GM23338 (cell line): ENCODE measurements at regions not wholly inside any gene's neighbourhood (a gene's known extent, or its start where the extent isn't known, plus 50 kb on each side); places are given as distances from the start of the nearest gene placed in this dataset.

Experiments used
- ATAC-seq: fragments of 200-7000 bp; cut with Tn5 transposase; 3 replicates; pipeline ENCODE4 v1.9.1; 2020
- DNase-seq: peaks from one replicate; pipeline ENCODE4 v3.0.0-alpha.2; 2015; ENCODE audit warnings: low spot score
- H2AFZ ChIP-seq: fragments of 200-600 bp; sonication (generic); 2 replicates; pipeline ENCODE4 v1.8.0; 2016; ENCODE audit warnings: antibody characterized with exemption, mild to moderate bottlenecking, moderate library complexity
- H3F3A ChIP-seq: fragments of 200-600 bp; sonication (generic); replicated peaks from 2 replicates; pipeline ENCODE4 v1.8.0; 2017; ENCODE audit warnings: antibody characterized with exemption, mixed run types, low read depth
- H3K27ac ChIP-seq: fragments of 200-600 bp; sonication (generic); 2 replicates; pipeline ENCODE4 v1.6.1; 2016; ENCODE audit warnings: low read depth
- H3K27me3 ChIP-seq: fragments of 200-600 bp; sonication (generic); 2 replicates; pipeline ENCODE4 v1.8.0; 2016; ENCODE audit warnings: mild to moderate bottlenecking, mixed run types, moderate library complexity; ENCODE audit not compliant: insufficient read depth
- H3K36me3 ChIP-seq: fragments of 200-600 bp; sonication (generic); 2 replicates; pipeline ENCODE4 v1.8.0; 2016; ENCODE audit warnings: mild to moderate bottlenecking; ENCODE audit not compliant: insufficient read depth
- H3K4me1 ChIP-seq: fragments of 200-600 bp; sonication (generic); 2 replicates; pipeline ENCODE4 v1.8.0; 2016; ENCODE audit warnings: mild to moderate bottlenecking, moderate library complexity; ENCODE audit not compliant: insufficient read depth
- H3K4me2 ChIP-seq: fragments of 200-600 bp; sonication (generic); 2 replicates; pipeline ENCODE4 v1.7.1; 2017; ENCODE audit warnings: mixed run types
- H3K4me3 ChIP-seq: fragments of 200-600 bp; sonication (generic); 2 replicates; pipeline ENCODE4 v1.6.1; 2016; ENCODE audit warnings: mixed run types
- H3K79me2 ChIP-seq: fragments of 200-600 bp; sonication (generic); replicated peaks from 2 replicates; pipeline ENCODE4 v1.8.0; 2017; ENCODE audit warnings: mild to moderate bottlenecking; ENCODE audit not compliant: insufficient read depth
- H3K9me2 ChIP-seq: fragments of 200-600 bp; sonication (generic); 2 replicates; pipeline ENCODE4 v1.8.0; 2017; ENCODE audit not compliant: insufficient read depth
- H4K20me1 ChIP-seq: fragments of 200-600 bp; sonication (generic); replicated peaks from 2 replicates; pipeline ENCODE4 v1.8.0; 2017; ENCODE audit warnings: mild to moderate bottlenecking; ENCODE audit not compliant: insufficient read depth
- H3K27ac Mint-ChIP-seq: 2 replicates; pipeline ENCODE4 v1.8.0; 2020; ENCODE audit warnings: inconsistent platforms, mild to moderate bottlenecking, moderate library complexity, mixed read lengths
- H3K27me3 Mint-ChIP-seq: 3 replicates; pipeline ENCODE4 v1.8.0; 2022; ENCODE audit warnings: low read depth, mild to moderate bottlenecking, moderate library complexity, mixed read lengths, inconsistent platforms; ENCODE audit not compliant: insufficient read depth, poor library complexity
- H3K36me3 Mint-ChIP-seq: 3 replicates; pipeline ENCODE4 v1.8.0; 2021; ENCODE audit warnings: low read depth, mild to moderate bottlenecking, inconsistent platforms, moderate library complexity, mixed read lengths
- H3K4me1 Mint-ChIP-seq: 3 replicates; pipeline ENCODE4 v1.8.0; 2020; ENCODE audit warnings: mild to moderate bottlenecking, inconsistent platforms, mixed read lengths
- H3K4me3 Mint-ChIP-seq: 3 replicates; pipeline ENCODE4 v1.8.0; 2021; ENCODE audit warnings: moderate library complexity, mild to moderate bottlenecking, inconsistent platforms, mixed read lengths
- H3K9me3 Mint-ChIP-seq: 3 replicates; pipeline ENCODE4 v1.8.0; 2020; ENCODE audit warnings: moderate library complexity, mild to moderate bottlenecking, inconsistent platforms, mixed read lengths
- CREB1 ChIP-seq: fragments of 250-450 bp; sonication (Bioruptor Pico); IDR thresholded peaks from 2 replicates; pipeline ENCODE4 v1.5.0; 2020; ENCODE audit warnings: low read depth, mild to moderate bottlenecking, moderate library complexity
- CTCF ChIP-seq, 2 experiments: fragments of 200-600 bp in 1 of 2; sonication (generic) in 1 of 2; conservative IDR thresholded peaks; 2 replicates each; pipeline versions ENCODE4 v1.5.1 to v1.6.1; 2016 to 2017; ENCODE audit warnings: antibody characterized with exemption in 2 of 2, low read depth in 2 of 2, mild to moderate bottlenecking in 2 of 2, moderate library complexity in 1 of 2
- ETS1 ChIP-seq: IDR thresholded peaks from 2 replicates; pipeline ENCODE4 v1.6.1; 2016; ENCODE audit warnings: antibody characterized with exemption
- EZH2 ChIP-seq: fragments of 200-600 bp; sonication (generic); IDR thresholded peaks from one replicate; pipeline ENCODE4 v1.8.0; 2017; ENCODE audit warnings: antibody characterized with exemption, mild to moderate bottlenecking, low read depth; ENCODE audit not compliant: unreplicated experiment
- EZH2phosphoT487 ChIP-seq: fragments of 200-600 bp; sonication (generic); IDR thresholded peaks from one replicate; pipeline ENCODE4 v1.8.1; 2018; ENCODE audit warnings: antibody characterized with exemption; ENCODE audit not compliant: unreplicated experiment
- JUNB ChIP-seq: IDR thresholded peaks from one replicate; pipeline ENCODE4 v1.6.1; 2016; ENCODE audit warnings: antibody characterized with exemption; ENCODE audit not compliant: unreplicated experiment
- NANOG ChIP-seq: IDR thresholded peaks from 2 replicates; pipeline ENCODE4 v1.6.1; 2016; ENCODE audit warnings: antibody characterized with exemption, borderline replicate concordance
- POLR2AphosphoS5 ChIP-seq: IDR thresholded peaks from 2 replicates; pipeline ENCODE4 v1.6.1; 2016; ENCODE audit warnings: antibody characterized with exemption, low read depth
- STAT1 ChIP-seq: IDR thresholded peaks from one replicate; pipeline ENCODE4 v1.6.1; 2016; ENCODE audit warnings: antibody characterized with exemption; ENCODE audit not compliant: unreplicated experiment
- ZNF114 ChIP-seq: fragments of 250-450 bp; sonication (Bioruptor Pico); IDR thresholded peaks from 2 replicates; pipeline ENCODE4 v1.5.0; 2020; ENCODE audit warnings: mild to moderate bottlenecking, moderate library complexity
- ZNF331 ChIP-seq: fragments of 250-450 bp; sonication (Bioruptor Pico); IDR thresholded peaks from 2 replicates; pipeline ENCODE4 v1.5.0; 2020; ENCODE audit warnings: low read depth, mild to moderate bottlenecking, moderate library complexity
- ZNF462 ChIP-seq: fragments of 250-450 bp; sonication (Bioruptor Pico); IDR thresholded peaks from 2 replicates; pipeline ENCODE4 v1.5.0; 2020; ENCODE audit warnings: mild to moderate bottlenecking, moderate library complexity

- no peak for TF ChIP-seq CREB1 (CRISPR knock-in tag)
- no peak for TF ChIP-seq POLR2AphosphoS5
- no peak for TF ChIP-seq NANOG
- TF ChIP-seq ETS1 = no peak
- no peak for TF ChIP-seq ZNF462
- no peak for TF ChIP-seq ZNF331 (CRISPR knock-in tag)
- TF ChIP-seq STAT1 = no peak
Observed at GRCh38 chr18:22742409-22742808, 190.7 kb upstream of the RBBP8 start (continued).

- H3K4me3 ChIP-seq = no peak overlapping the region
- no peak overlapping the region for H2AFZ ChIP-seq
- no peaks in the 10 kb centered on the region for H3K4me1 Mint-ChIP-seq
- H3K79me2 ChIP-seq = no peaks in the 10 kb centered on the region
- no peaks in the 10 kb centered on the region for H3K36me3 Mint-ChIP-seq
- no peaks in the 10 kb centered on the region for H4K20me1 ChIP-seq
- peaks cover 5% of the 10 kb centered on the region for H3K27me3 Mint-ChIP-seq
- no peak overlapping the region for H3K27ac Mint-ChIP-seq
- no peak overlapping the region for H3K27ac ChIP-seq
- no peak overlapping the region for H3K4me2 ChIP-seq
- H3K9me2 ChIP-seq = 0 out of 2 replicates have a peak, but pooled peaks cover 3% of the 10 kb centered on the region
- no peaks in the 10 kb centered on the region for H3K27me3 ChIP-seq
- H3K9me3 Mint-ChIP-seq = peaks cover 7% of the 10 kb centered on the region
- peaks cover 3% of the 10 kb centered on the region; the same call in 1 of the 2 replicates for H3K4me1 ChIP-seq
- no peaks in the 10 kb centered on the region for H3K36me3 ChIP-seq
- no peak overlapping the region for H3K4me3 Mint-ChIP-seq
- ATAC-seq (no peak), DNase-seq (no peak)
- H3F3A ChIP-seq = no peaks in the 10 kb centered on the region
- TF ChIP-seq CTCF (conservative IDR thresholded peaks at IDR 0.05; ENCODE audit: low read depth in 2 of 2) = no peak
- TF ChIP-seq ZNF331 (CRISPR knock-in tag) = no peak
- TF ChIP-seq ZNF114 (CRISPR knock-in tag) = no peak
- no peak for TF ChIP-seq CREB1 (CRISPR knock-in tag)
- TF ChIP-seq EZH2phosphoT487 = no peak
- no peak for TF ChIP-seq STAT1
- no peak for TF ChIP-seq JUNB
- no peak for TF ChIP-seq EZH2
Observed at GRCh38 chr18:22745966-22746365, 187.2 kb upstream of the RBBP8 start.
